Osteoblast (primary cell): ENCODE measurements at regions not wholly inside any gene's neighbourhood (a gene's known extent, or its start where the extent isn't known, plus 50 kb on each side); places are given as distances from the start of the nearest gene placed in this dataset.

Experiments
- DNase-seq: peaks from one replicate; pipeline ENCODE4 v3.0.0; 2011; ENCODE audit warnings: low spot score, mixed read lengths; ENCODE audit not compliant: insufficient read length; ENCODE audit errors: missing footprints
- H2AFZ ChIP-seq: 2 replicates; pipeline ENCODE4 v1.6.0; 2011; ENCODE audit warnings: mild to moderate bottlenecking, low read length
- H3K27ac ChIP-seq: 2 replicates; pipeline ENCODE4 v1.5.1; 2011; ENCODE audit warnings: mild to moderate bottlenecking, low read depth, low read length, moderate library complexity
- H3K27me3 ChIP-seq: 2 replicates; pipeline ENCODE4 v1.6.0; 2012; ENCODE audit warnings: mild to moderate bottlenecking, control low read depth, inconsistent platforms, low read length, moderate library complexity; ENCODE audit not compliant: insufficient read depth
- H3K36me3 ChIP-seq: 2 replicates; pipeline ENCODE4 v1.5.1; 2011; ENCODE audit warnings: mild to moderate bottlenecking, low read length, control low read depth, moderate library complexity; ENCODE audit not compliant: insufficient read depth
- H3K4me1 ChIP-seq: 2 replicates; pipeline ENCODE4 v1.5.1; 2011; ENCODE audit warnings: mild to moderate bottlenecking, low read length, control low read depth, moderate library complexity; ENCODE audit not compliant: insufficient read depth
- H3K4me2 ChIP-seq: 2 replicates; pipeline ENCODE4 v1.6.0; 2011; ENCODE audit warnings: mild to moderate bottlenecking, low read length; ENCODE audit not compliant: insufficient read depth
- H3K4me3 ChIP-seq: fragments of 200-600 bp; sonication (generic); 3 replicates; pipeline ENCODE4 v1.5.1; 2012; ENCODE audit warnings: mild to moderate bottlenecking, low read length, inconsistent platforms; ENCODE audit not compliant: insufficient read depth
- H3K79me2 ChIP-seq: 2 replicates; pipeline ENCODE4 v1.6.0; 2012; ENCODE audit warnings: mild to moderate bottlenecking, low read length, control low read depth, inconsistent platforms; ENCODE audit not compliant: insufficient read depth
- H3K9me3 ChIP-seq: 2 replicates; pipeline ENCODE4 v1.5.1; 2011; ENCODE audit warnings: low read depth, low read length, control low read depth
- H4K20me1 ChIP-seq: 2 replicates; pipeline ENCODE4 v1.6.0; 2012; ENCODE audit warnings: mild to moderate bottlenecking, low read length, control low read depth; ENCODE audit not compliant: insufficient read depth
- TF ChIP-seq, protein P1 (sequence below): IDR thresholded peaks from 2 replicates; pipeline ENCODE4 v1.5.1; 2011; ENCODE audit warnings: mild to moderate bottlenecking, low read depth, low read length, moderate library complexity; ENCODE audit errors: extremely low read depth

DNA sequence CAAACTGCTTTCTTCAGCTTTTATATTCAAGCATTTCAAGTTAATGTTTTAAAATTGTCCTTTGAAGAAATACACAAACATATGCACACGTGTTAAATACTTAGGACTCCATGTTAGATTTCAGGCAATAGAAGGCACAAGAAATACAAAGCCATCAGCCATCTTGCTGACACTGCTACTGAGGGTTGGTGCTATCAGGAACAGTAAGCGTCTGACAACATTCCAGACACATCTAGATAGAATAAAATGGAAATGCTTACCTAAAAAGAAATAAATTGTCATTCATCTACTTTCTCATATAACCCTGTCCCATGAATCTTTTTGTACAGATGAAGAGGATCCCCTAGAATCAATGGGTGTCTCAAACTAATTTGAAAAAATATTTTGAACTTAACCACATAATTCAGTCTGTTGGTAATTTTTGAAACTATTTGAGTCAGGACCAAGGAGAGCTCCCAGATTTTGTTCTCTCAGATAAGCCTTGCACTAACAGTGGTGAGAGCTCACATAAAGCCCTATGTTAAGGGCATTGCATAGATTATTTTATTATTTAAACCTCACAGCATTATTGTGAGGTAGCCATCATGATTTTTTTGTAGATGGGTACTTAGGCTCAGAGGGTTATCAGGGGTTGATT is 631.1 kb upstream of the POU3F2 start:
- H3K4me3 ChIP-seq, result no peak overlapping the region
- no peaks in the 10 kb centered on the region for H3K27me3 ChIP-seq
- no peak for DNase-seq
- no peak overlapping the region for H2AFZ ChIP-seq
- no peaks in the 10 kb centered on the region for H4K20me1 ChIP-seq
- no peaks in the 10 kb centered on the region for H3K36me3 ChIP-seq
- no peak overlapping the region for H3K4me2 ChIP-seq
- H3K79me2 ChIP-seq, result no peaks in the 10 kb centered on the region
- no peaks in the 10 kb centered on the region for H3K4me1 ChIP-seq
- TF ChIP-seq, protein P1, sequence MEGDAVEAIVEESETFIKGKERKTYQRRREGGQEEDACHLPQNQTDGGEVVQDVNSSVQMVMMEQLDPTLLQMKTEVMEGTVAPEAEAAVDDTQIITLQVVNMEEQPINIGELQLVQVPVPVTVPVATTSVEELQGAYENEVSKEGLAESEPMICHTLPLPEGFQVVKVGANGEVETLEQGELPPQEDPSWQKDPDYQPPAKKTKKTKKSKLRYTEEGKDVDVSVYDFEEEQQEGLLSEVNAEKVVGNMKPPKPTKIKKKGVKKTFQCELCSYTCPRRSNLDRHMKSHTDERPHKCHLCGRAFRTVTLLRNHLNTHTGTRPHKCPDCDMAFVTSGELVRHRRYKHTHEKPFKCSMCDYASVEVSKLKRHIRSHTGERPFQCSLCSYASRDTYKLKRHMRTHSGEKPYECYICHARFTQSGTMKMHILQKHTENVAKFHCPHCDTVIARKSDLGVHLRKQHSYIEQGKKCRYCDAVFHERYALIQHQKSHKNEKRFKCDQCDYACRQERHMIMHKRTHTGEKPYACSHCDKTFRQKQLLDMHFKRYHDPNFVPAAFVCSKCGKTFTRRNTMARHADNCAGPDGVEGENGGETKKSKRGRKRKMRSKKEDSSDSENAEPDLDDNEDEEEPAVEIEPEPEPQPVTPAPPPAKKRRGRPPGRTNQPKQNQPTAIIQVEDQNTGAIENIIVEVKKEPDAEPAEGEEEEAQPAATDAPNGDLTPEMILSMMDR, result no peak
- H3K27ac ChIP-seq, result no peak overlapping the region
- H3K9me3 ChIP-seq, result no peaks in the 10 kb centered on the region

GRCh38 chr6:98212468-98212867 is 621.9 kb upstream of the POU3F2 start:
- Histone ChIP-seq H3K79me2 (no peaks in the 10 kb centered on the region), H2AFZ (no peak overlapping the region), H3K36me3 (no peaks in the 10 kb centered on the region), H3K4me2 (no peak overlapping the region), H3K27ac (no peak overlapping the region), H3K4me1 (no peaks in the 10 kb centered on the region), H3K9me3 (no peaks in the 10 kb centered on the region), H3K27me3 (no peaks in the 10 kb centered on the region), H4K20me1 (no peaks in the 10 kb centered on the region), H3K4me3 (no peak overlapping the region)
- TF ChIP-seq, protein P1, result no peak
- no peak for DNase-seq

DNA sequence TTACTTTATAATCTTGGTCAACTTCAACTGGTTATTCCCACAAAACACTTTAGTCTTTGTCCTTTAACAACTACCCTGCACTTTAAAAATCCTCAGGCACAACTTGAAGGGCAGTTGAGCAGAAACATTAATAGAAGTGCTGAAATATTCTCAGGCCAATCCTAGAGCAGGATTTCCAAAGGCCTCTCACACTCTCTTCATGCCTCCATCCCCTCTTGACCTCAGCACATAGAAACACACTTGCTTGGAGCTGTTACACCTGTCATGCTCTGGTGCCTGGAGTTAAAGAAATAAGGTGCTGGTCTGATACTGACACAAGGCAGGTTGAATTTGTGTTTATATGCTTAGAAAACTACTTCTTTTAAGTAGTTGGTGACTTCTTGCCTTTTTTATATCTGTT is 618.8 kb upstream of the POU3F2 start:
- H3K4me2 ChIP-seq, result no peak overlapping the region
- H3K27ac ChIP-seq, result no peak overlapping the region
- DNase-seq, result no peak
- no peak overlapping the region for H3K4me3 ChIP-seq
- no peaks in the 10 kb centered on the region for H3K79me2 ChIP-seq
- no peaks in the 10 kb centered on the region for H4K20me1 ChIP-seq
- TF ChIP-seq, protein P1, result no peak
- no peaks in the 10 kb centered on the region for H3K4me1 ChIP-seq
- H3K27me3 ChIP-seq, result no peaks in the 10 kb centered on the region
- no peaks in the 10 kb centered on the region for H3K9me3 ChIP-seq
- no peak overlapping the region for H2AFZ ChIP-seq
- H3K36me3 ChIP-seq, result no peaks in the 10 kb centered on the region

- no peaks in the 10 kb centered on the region for H3K27me3 ChIP-seq
- H4K20me1 ChIP-seq, result no peaks in the 10 kb centered on the region
- H3K27ac ChIP-seq, result no peak overlapping the region
- H2AFZ ChIP-seq, result no peak overlapping the region
- H3K4me1 ChIP-seq, result no peaks in the 10 kb centered on the region
- no peak overlapping the region for H3K4me2 ChIP-seq
- H3K79me2 ChIP-seq, result no peaks in the 10 kb centered on the region
- no peak overlapping the region for H3K4me3 ChIP-seq
- no peaks in the 10 kb centered on the region for H3K36me3 ChIP-seq
- no peak for DNase-seq
- no peaks in the 10 kb centered on the region for H3K9me3 ChIP-seq
- TF ChIP-seq, protein P1, result no peak
Measured at GRCh38 chr6:98230250-98230649, 604.1 kb upstream of the POU3F2 start.
